K562 (cell line): ENCODE measurements at regions not wholly inside any gene's neighbourhood (a gene's known extent, or its start where the extent isn't known, plus 50 kb on each side); places are given as distances from the start of the nearest gene placed in this dataset.

Source experiments
- ATAC-seq: fragments of 200-7000 bp; cut with Tn5 transposase; 3 replicates; pipeline ENCODE4 v1.9.1; 2020; ENCODE audit warnings: moderate library complexity
- BruUV-seq: library from RNA; stranded (reverse); fragments of 400-500 nt; replicated peaks from 2 replicates; lab custom pipeline; 2021; lab: Mats Ljungman, UMichigan
- CTCF ChIA-PET: fragments of 300-600 bp; formaldehyde crosslinking; extraction: SDS; loops from one replicate; lab custom pipeline; 2021; ENCODE audit warnings: low intra/inter-chr PET ratio; lab: Yijun Ruan, JAX
- POLR2A ChIA-PET: fragments of 300-600, 350-650 bp; sonication (Branson Sonifier 250); formaldehyde crosslinking; extraction: SDS; loops from one replicate; lab custom pipeline; 2021; ENCODE audit warnings: antibody characterized with exemption, inconsistent platforms; lab: Yijun Ruan, JAX
- DNase-seq, 4 experiments: peaks; one replicate each; pipeline versions ENCODE4 v3.0.0 to v3.0.0-alpha.2; 2011 to 2018; ENCODE audit warnings: low spot score in 3 of 4, mixed read lengths in 3 of 4; ENCODE audit errors: extremely low read depth in 1 of 4
- FAIRE-seq: peaks from 2 replicates; lab custom pipeline; 2011; peaks lifted over from hg19 to GRCh38; lab: Jason Lieb, UNC
- H2AFZ ChIP-seq: 2 replicates; pipeline ENCODE4 v1.6.0; 2011; ENCODE audit warnings: low read depth, low read length, control low read depth, inconsistent platforms
- H3K27ac ChIP-seq: fragments of 200-600 bp; 3 replicates; pipeline ENCODE4 v1.8.0; 2011; ENCODE audit warnings: low read depth, mild to moderate bottlenecking, control low read depth, inconsistent platforms, low read length, moderate library complexity, mixed read lengths; ENCODE audit errors: extremely low read depth
- H3K27me3 ChIP-seq, 2 experiments: fragments of 300-600 bp in 1 of 2; 2 replicates in 1 of 2; 3 replicates in 1 of 2; pipeline versions ENCODE4 v1.6.0 to v1.8.0; 2011; ENCODE audit warnings: inconsistent platforms in 2 of 2, low read length in 2 of 2, mild to moderate bottlenecking in 1 of 2, mixed read lengths in 1 of 2, moderate library complexity in 1 of 2; ENCODE audit not compliant: control insufficient read depth in 2 of 2, insufficient read depth in 2 of 2
- H3K36me3 ChIP-seq: fragments of 300-600 bp; 3 replicates; pipeline ENCODE4 v1.8.0; 2011; ENCODE audit warnings: mild to moderate bottlenecking, low read length, inconsistent platforms; ENCODE audit not compliant: control insufficient read depth, insufficient read depth
- H3K4me1 ChIP-seq, 2 experiments: fragments of 200-600 bp in 1 of 2; replicated peaks in 1 of 2; 2 replicates in 1 of 2; 3 replicates in 1 of 2; pipeline versions ENCODE4 v1.5.1 to v1.8.0; 2011; ENCODE audit warnings: inconsistent platforms in 2 of 2, low read length in 2 of 2, mild to moderate bottlenecking in 1 of 2, mixed read lengths in 1 of 2, moderate library complexity in 1 of 2; ENCODE audit not compliant: control insufficient read depth in 2 of 2, insufficient read depth in 2 of 2
- H3K4me2 ChIP-seq: 2 replicates; pipeline ENCODE4 v1.6.1; 2011; ENCODE audit warnings: low read length, control low read depth, inconsistent platforms, mixed read lengths; ENCODE audit not compliant: insufficient read depth
- H3K4me3 ChIP-seq: fragments of 200-600 bp; sonication (generic), shearing (Covaris generic); 2 replicates; pipeline ENCODE4 v1.5.1; 2016; ENCODE audit warnings: control low read depth, inconsistent platforms
- H3K79me2 ChIP-seq: fragments of 200-600 bp; 3 replicates; pipeline ENCODE4 v1.8.0; 2011; ENCODE audit warnings: low read length, inconsistent platforms; ENCODE audit not compliant: control insufficient read depth, insufficient read depth
- H3K9ac ChIP-seq, 2 experiments: 2 replicates each; pipeline versions ENCODE4 v1.6.0 to v1.6.1; 2011; ENCODE audit warnings: low read depth in 2 of 2, low read length in 2 of 2, control low read depth in 1 of 2, inconsistent platforms in 1 of 2, mild to moderate bottlenecking in 1 of 2, mixed read lengths in 1 of 2; ENCODE audit not compliant: insufficient read depth in 1 of 2
- H3K9me1 ChIP-seq: one replicate; pipeline ENCODE4 v1.6.0; 2011; ENCODE audit warnings: inconsistent platforms, mild to moderate bottlenecking, low read length, moderate library complexity; ENCODE audit not compliant: control insufficient read depth, insufficient read depth
- H3K9me3 ChIP-seq: replicated peaks from 2 replicates; pipeline ENCODE4 v1.5.1; 2011; ENCODE audit warnings: low read depth, low read length, inconsistent platforms; ENCODE audit not compliant: control insufficient read depth, insufficient read depth
- H4K20me1 ChIP-seq: replicated peaks from 2 replicates; pipeline ENCODE4 v1.6.1; 2011; ENCODE audit warnings: low read length, inconsistent platforms, mixed read lengths; ENCODE audit not compliant: control insufficient read depth, insufficient read depth
- ARID3B ChIP-seq: fragments of 250-450 bp; sonication (Bioruptor Pico); IDR thresholded peaks from 2 replicates; pipeline ENCODE4 v1.4.0; 2020; ENCODE audit warnings: borderline replicate concordance
- BACH1 ChIP-seq: fragments of 200-800 bp; sonication (Bioruptor generic); IDR thresholded peaks from 2 replicates; pipeline ENCODE4 v1.6.1; 2016; ENCODE audit warnings: missing genetic modification characterization, missing compliant biosample characterization
- BRF2 ChIP-seq: IDR thresholded peaks from 3 replicates; pipeline ENCODE4 v1.6.1; 2011; ENCODE audit warnings: borderline replicate concordance, mild to moderate bottlenecking; ENCODE audit not compliant: insufficient read length, insufficient read depth
- DACH1 ChIP-seq: fragments of 450-650 bp; IDR thresholded peaks from 2 replicates; pipeline ENCODE4 v1.6.1; 2018; ENCODE audit not compliant: partially characterized antibody
- HDGF ChIP-seq: fragments of 450-650 bp; IDR thresholded peaks from 2 replicates; pipeline ENCODE4 v1.6.1; 2016
- HMBOX1 ChIP-seq: sonication (generic); IDR thresholded peaks from 2 replicates; pipeline ENCODE4 v1.6.1; 2016
- HNRNPK ChIP-seq: fragments of 200-400 bp; formaldehyde crosslinking; IDR thresholded peaks from one replicate; pipeline ENCODE4 v1.6.1; 2018; ENCODE audit warnings: mild to moderate bottlenecking, low read depth, low read length; ENCODE audit not compliant: poor library complexity, severe bottlenecking
- MITF ChIP-seq: IDR thresholded peaks from 2 replicates; pipeline ENCODE4 v1.6.1; 2014; ENCODE audit warnings: antibody characterized with exemption
- TAF15 ChIP-seq: fragments of 200-400 bp; formaldehyde crosslinking; IDR thresholded peaks from 2 replicates; pipeline ENCODE4 v1.6.1; 2017; ENCODE audit warnings: mild to moderate bottlenecking, low read depth, low read length, moderate library complexity
- TFE3 ChIP-seq: fragments of 450-650 bp; formaldehyde crosslinking; IDR thresholded peaks from 2 replicates; pipeline ENCODE4 v1.4.0; 2020; ENCODE audit warnings: mild to moderate bottlenecking, mixed read lengths
- VEZF1 ChIP-seq: fragments of 200-800 bp; sonication (Bioruptor generic); IDR thresholded peaks from 2 replicates; pipeline ENCODE4 v1.6.1; 2017; ENCODE audit warnings: missing genetic modification characterization, missing compliant biosample characterization
- ZNF398 ChIP-seq: fragments of 250-450 bp; sonication (Bioruptor Pico); IDR thresholded peaks from 2 replicates; pipeline ENCODE4 v1.8.0; 2021; ENCODE audit warnings: moderate library complexity, mild to moderate bottlenecking, inconsistent platforms
- WGBS: fragments of 100-300 bp; shearing (Covaris generic); methylation state at CpG from one replicate; pipeline ENCODE4 v1.1.6; 2016; ENCODE audit warnings: low coverage, mixed read lengths; ENCODE audit not compliant: insufficient coverage; ENCODE audit errors: missing lambda C conversion rate; 5-methylcytosine and 5-hydroxymethylcytosine counted together
- in situ Hi-C: fragments of 300-500 bp; cut with MboI; formaldehyde crosslinking; loops from 4 replicates; pipeline ENCODE4 v1.15.0; 2018; ENCODE audit warnings: inconsistent platforms, mixed read lengths
- intact Hi-C: fragments of 100-400 bp; cut with micrococcal nuclease; formaldehyde crosslinking; loops from 2 replicates; pipeline ENCODE4 v1.14.2; 2022

- no peaks in the 10 kb centered on the region; the same call in 1 of the 2 replicates for H3K9me3 ChIP-seq
- no peak overlapping the region for H3K9ac ChIP-seq
- in situ Hi-C loops = no loop called here
- no peaks in the 10 kb centered on the region for H3K27me3 ChIP-seq
- H3K79me2 ChIP-seq = no peaks in the 10 kb centered on the region
- ChIA-PET POLR2A (no interaction called here), CTCF (no interaction called here)
- no peaks in the 10 kb centered on the region for H4K20me1 ChIP-seq
- H3K4me2 ChIP-seq = no peak overlapping the region
- no peak for DNase-seq
- H3K36me3 ChIP-seq = no peaks in the 10 kb centered on the region
- H3K4me1 ChIP-seq = no peaks in the 10 kb centered on the region
- FAIRE-seq = no peak
- intact Hi-C loops = no loop called here
- no peak overlapping the region for H3K27ac ChIP-seq
- WGBS = 3% methylated on average over 2 of the region's 2 CpGs
- H3K9me1 ChIP-seq = no peaks in the 10 kb centered on the region
- no TSS peak for BruUV-seq
- no peak overlapping the region for H2AFZ ChIP-seq
- H3K4me3 ChIP-seq = no peak overlapping the region
- ATAC-seq = no peak
- no peak for TF ChIP-seq ZNF398 (CRISPR knock-in tag)
- no peak for TF ChIP-seq BRF2
- no peak for TF ChIP-seq DACH1
- TF ChIP-seq VEZF1 (CRISPR knock-in tag) = no peak
- no peak for TF ChIP-seq HDGF
- no peak for TF ChIP-seq MITF
- no peak for TF ChIP-seq TFE3
- no peak for TF ChIP-seq HNRNPK
- TF ChIP-seq ARID3B (CRISPR knock-in tag) = no peak
- no peak for TF ChIP-seq BACH1 (tag)
- no peak for TF ChIP-seq HMBOX1
- no peak for TF ChIP-seq TAF15
Observed at GRCh38 chr21:40936178-40936577, 89.2 kb upstream of the DSCAM start.
